ENCODE measurements at regions not wholly inside any gene's neighbourhood (a gene's known extent, or its start where the extent isn't known, plus 50 kb on each side); places are given as distances from the start of the nearest gene placed in this dataset.

GRCh38 chr17:72444517-72445054 is 323.8 kb downstream of the SOX9 start:
- TF ChIP-seq REST (IDR thresholded peaks at IDR 0.05; ENCODE audit: insufficient read depth in 1 of 2, low read depth in 2 of 2, low read length in 2 of 2) (no peak), TAF1 (IDR thresholded peaks at IDR 0.05; ENCODE audit: borderline replicate concordance, insufficient read depth, low read length) (no peak), POLR2AphosphoS5 (IDR thresholded peaks at IDR 0.05; ENCODE audit: low read depth, low read length) (no peak), SIN3A (IDR thresholded peaks at IDR 0.05; ENCODE audit: borderline replicate concordance, insufficient read depth, low read length) (no peak), FOXP2 (optimal IDR thresholded peaks at IDR 0.05; ENCODE audit: borderline replicate concordance, extremely low read depth, extremely low read length, insufficient read depth) (no peak)

Data from PFSK-1 (cell line).